ENCODE measurements at regions not wholly inside any gene's neighbourhood (a gene's known extent, or its start where the extent isn't known, plus 50 kb on each side); places are given as distances from the start of the nearest gene placed in this dataset.

DNA sequence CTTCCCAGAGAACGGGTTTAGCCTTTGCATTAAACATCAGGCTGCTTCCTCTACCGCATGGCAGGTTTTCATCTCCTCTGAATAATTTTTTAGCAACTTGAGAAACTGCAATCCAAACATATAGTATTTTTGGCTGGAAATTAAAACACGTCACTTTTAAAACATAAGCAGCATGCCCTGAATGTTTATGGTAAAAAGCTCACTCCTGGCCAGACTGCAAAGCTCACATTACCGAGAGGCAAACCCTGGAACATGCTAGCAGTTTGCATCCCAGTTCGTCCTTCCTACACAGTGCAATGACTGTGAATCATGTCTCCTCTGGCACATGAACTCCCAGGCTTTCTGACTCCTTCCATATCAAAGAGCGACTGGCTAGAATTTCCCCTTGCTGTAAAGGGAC is 312.3 kb downstream of the RRAGC start:
- ATAC-seq: no peak
- no peak overlapping the region for H3K9ac ChIP-seq (ENCODE audit: insufficient read depth in 1 of 2, low read depth in 2 of 2, low read length in 2 of 2)
- peaks cover 16 to 19% of the 10 kb centered on the region in 2 experiments for H3K27me3 ChIP-seq (ENCODE audit: control insufficient read depth in 2 of 2, insufficient read depth in 2 of 2, low read length in 2 of 2)
- no peaks in the 10 kb centered on the region for H3K9me1 ChIP-seq (ENCODE audit: control insufficient read depth, insufficient read depth, low read length)
- H3K4me2 ChIP-seq (ENCODE audit: insufficient read depth, low read length): no peak overlapping the region
- H4K20me1 ChIP-seq (replicated peaks; ENCODE audit: control insufficient read depth, insufficient read depth, low read length): no peaks in the 10 kb centered on the region
- DNase-seq (ENCODE audit: extremely low read depth in 1 of 4, low spot score in 3 of 4): no peak
- H3K36me3 ChIP-seq (ENCODE audit: control insufficient read depth, insufficient read depth, low read length): no peaks in the 10 kb centered on the region
- WGBS (ENCODE audit: insufficient coverage, low coverage, missing lambda C conversion rate): 38% methylated on average over 6 of the region's 6 CpGs
- no peaks in the 10 kb centered on the region for H3K79me2 ChIP-seq (ENCODE audit: control insufficient read depth, insufficient read depth, low read length)
- ChIA-PET POLR2A (interaction anchor here (0.9 kb wide), 1 partner anchor 23 kb away, joined by 5 read pairs; no protein-coding TSS in a partner anchor), CTCF (ENCODE audit: low intra/inter-chr PET ratio) (no interaction called here)
- no peak overlapping the region for H2AFZ ChIP-seq (ENCODE audit: low read depth, low read length)
- no peaks in the 10 kb centered on the region for H3K4me1 ChIP-seq (replicated peaks in 1 of 2; ENCODE audit: control insufficient read depth in 2 of 2, insufficient read depth in 2 of 2, low read length in 2 of 2)
- no peak overlapping the region for H3K4me3 ChIP-seq
- in situ Hi-C loops (cut with MboI): no loop called here
- no TSS peak for BruUV-seq (replicated peaks)
- H3K27ac ChIP-seq (ENCODE audit: extremely low read depth, low read depth, low read length): no peak overlapping the region
- FAIRE-seq: no peak
- no peaks in the 10 kb centered on the region for H3K9me3 ChIP-seq (replicated peaks; ENCODE audit: control insufficient read depth, insufficient read depth, low read depth, low read length)
- intact Hi-C loops (cut with micrococcal nuclease): no loop called here
- no peak for TF ChIP-seq ZNF217 (CRISPR knock-in tag; IDR thresholded peaks at IDR 0.05)
- TF ChIP-seq, protein P1, sequence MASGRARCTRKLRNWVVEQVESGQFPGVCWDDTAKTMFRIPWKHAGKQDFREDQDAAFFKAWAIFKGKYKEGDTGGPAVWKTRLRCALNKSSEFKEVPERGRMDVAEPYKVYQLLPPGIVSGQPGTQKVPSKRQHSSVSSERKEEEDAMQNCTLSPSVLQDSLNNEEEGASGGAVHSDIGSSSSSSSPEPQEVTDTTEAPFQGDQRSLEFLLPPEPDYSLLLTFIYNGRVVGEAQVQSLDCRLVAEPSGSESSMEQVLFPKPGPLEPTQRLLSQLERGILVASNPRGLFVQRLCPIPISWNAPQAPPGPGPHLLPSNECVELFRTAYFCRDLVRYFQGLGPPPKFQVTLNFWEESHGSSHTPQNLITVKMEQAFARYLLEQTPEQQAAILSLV (tag; IDR thresholded peaks at IDR 0.05): no peak
- TF ChIP-seq SAFB (IDR thresholded peaks at IDR 0.05; ENCODE audit: borderline replicate concordance, low read depth, low read length): no peak
- TF ChIP-seq ZNF551 (CRISPR knock-in tag; IDR thresholded peaks at IDR 0.05): no peak
- TF ChIP-seq ZZZ3 (IDR thresholded peaks at IDR 0.05): no peak
- no peak for TF ChIP-seq POLR2G (IDR thresholded peaks at IDR 0.05; ENCODE audit: low read depth, low read length)
- TF ChIP-seq SMAD3 (CRISPR knock-in tag; conservative IDR thresholded peaks at IDR 0.05): no peak
- TF ChIP-seq, protein P2, sequence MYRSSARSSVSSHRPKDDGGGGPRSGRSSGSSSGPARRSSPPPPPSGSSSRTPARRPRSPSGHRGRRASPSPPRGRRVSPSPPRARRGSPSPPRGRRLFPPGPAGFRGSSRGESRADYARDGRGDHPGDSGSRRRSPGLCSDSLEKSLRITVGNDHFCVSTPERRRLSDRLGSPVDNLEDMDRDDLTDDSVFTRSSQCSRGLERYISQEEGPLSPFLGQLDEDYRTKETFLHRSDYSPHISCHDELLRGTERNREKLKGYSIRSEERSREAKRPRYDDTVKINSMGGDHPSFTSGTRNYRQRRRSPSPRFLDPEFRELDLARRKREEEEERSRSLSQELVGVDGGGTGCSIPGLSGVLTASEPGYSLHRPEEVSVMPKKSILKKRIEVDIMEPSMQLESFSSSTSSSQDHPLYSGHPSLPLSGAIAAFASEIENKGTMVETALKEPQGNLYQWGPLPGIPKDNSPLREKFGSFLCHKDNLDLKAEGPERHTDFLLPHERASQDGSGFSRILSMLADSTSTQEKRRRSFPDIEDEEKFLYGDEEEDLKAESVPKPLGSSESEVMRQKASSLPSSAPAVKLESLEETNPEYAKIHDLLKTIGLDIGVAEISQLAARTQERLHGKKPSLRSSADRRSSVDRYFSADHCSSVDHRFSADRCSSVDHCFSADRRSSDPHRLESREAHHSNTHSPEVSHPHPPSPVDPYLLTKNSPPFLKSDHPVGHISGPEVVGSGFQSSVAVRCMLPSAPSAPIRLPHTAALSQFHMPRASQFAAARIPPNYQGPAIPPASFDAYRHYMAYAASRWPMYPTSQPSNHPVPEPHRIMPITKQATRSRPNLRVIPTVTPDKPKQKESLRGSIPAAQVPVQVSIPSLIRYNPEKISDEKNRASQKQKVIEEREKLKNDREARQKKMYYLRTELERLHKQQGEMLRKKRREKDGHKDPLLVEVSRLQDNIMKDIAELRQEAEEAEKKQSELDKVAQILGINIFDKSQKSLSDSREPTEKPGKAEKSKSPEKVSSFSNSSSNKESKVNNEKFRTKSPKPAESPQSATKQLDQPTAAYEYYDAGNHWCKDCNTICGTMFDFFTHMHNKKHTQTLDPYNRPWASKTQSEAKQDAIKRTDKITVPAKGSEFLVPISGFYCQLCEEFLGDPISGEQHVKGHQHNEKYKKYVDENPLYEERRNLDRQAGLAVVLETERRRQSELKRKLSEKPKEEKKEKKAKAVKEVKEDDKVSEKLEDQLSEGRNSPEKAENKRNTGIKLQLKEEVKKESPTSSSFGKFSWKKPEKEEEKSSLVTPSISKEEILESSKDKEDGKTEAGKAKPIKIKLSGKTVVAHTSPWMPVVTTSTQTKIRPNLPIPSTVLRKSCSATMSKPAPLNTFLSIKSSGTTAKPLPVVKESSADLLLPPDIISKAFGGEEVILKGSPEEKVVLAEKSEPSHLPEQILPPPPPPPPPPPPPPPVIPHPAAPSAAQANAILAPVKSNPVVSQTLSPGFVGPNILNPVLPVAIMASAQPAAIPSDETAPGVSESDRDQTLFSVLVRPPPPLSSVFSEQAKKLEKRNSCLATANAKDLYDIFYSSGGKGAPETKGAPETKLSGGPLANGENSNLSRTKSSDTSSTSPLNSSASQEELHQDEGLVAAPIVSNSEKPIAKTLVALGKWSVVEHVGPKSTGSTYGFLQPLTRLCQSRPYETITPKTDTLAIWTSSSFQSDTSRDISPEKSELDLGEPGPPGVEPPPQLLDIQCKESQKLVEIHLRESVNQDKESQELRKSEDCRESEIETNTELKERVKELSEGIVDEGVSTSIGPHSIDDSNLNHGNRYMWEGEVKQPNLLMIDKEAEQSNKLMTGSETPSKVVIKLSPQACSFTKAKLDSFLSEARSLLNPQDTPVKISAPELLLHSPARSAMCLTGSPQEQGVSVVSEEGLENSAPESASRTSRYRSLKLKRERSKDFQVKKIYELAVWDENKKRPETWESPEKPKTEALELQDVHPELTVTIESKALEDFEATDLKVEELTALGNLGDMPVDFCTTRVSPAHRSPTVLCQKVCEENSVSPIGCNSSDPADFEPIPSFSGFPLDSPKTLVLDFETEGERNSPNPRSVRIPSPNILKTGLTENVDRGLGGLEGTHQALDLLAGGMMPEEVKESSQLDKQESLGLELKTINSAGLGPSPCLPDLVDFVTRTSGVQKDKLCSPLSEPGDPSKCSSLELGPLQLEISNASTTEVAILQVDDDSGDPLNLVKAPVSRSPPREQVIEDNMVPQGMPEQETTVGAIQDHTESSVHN (IDR thresholded peaks at IDR 0.05; ENCODE audit: borderline replicate concordance in 1 of 2, low read depth in 1 of 2): no peak
- no peak for TF ChIP-seq CBX5 (IDR thresholded peaks at IDR 0.05; ENCODE audit: borderline replicate concordance, low read depth)
- no peak for TF ChIP-seq CHD1 (IDR thresholded peaks at IDR 0.05; ENCODE audit: low read length)
- TF ChIP-seq, protein P3, sequence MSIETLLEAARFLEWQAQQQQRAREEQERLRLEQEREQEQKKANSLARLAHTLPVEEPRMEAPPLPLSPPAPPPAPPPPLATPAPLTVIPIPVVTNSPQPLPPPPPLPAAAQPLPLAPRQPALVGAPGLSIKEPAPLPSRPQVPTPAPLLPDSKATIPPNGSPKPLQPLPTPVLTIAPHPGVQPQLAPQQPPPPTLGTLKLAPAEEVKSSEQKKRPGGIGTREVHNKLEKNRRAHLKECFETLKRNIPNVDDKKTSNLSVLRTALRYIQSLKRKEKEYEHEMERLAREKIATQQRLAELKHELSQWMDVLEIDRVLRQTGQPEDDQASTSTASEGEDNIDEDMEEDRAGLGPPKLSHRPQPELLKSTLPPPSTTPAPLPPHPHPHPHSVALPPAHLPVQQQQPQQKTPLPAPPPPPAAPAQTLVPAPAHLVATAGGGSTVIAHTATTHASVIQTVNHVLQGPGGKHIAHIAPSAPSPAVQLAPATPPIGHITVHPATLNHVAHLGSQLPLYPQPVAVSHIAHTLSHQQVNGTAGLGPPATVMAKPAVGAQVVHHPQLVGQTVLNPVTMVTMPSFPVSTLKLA (conservative IDR thresholded peaks at IDR 0.05): no peak
- no peak for TF ChIP-seq WHSC1 (IDR thresholded peaks at IDR 0.05; ENCODE audit: low read length)

All from K562 (cell line).